Hepatic stellate cell (primary cell): ENCODE measurements at regions not wholly inside any gene's neighbourhood (a gene's known extent, or its start where the extent isn't known, plus 50 kb on each side); places are given as distances from the start of the nearest gene placed in this dataset.
"Not testable (repeated sequence)": the region's sequence is repeated elsewhere in the genome, so short reads cannot be mapped to it uniquely, and the experiment has no call there.

Experiments used
- DNase-seq: peaks from one replicate; pipeline ENCODE4 v3.0.0; 2011; ENCODE audit warnings: low spot score

DNA sequence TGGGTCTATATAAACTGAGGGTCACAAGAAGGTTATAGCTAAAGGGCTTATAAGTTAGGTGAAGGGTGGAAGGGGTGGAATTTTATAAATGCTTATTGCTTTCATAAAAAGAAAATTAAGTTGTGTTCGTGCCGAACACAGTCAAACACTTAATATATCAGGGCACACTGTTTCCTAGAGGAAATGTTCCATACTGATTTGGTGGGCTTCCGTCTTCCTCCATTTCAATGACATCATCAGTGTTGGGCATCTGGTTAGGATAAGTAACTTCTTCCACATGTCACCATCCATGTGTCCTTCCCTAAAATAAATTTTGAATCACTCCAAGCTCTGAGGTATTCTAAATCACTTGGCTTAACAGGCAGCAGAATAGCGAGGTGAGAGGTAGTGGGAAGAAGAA is 466.4 kb downstream of the MED13L start:
- no peak for DNase-seq

DNA sequence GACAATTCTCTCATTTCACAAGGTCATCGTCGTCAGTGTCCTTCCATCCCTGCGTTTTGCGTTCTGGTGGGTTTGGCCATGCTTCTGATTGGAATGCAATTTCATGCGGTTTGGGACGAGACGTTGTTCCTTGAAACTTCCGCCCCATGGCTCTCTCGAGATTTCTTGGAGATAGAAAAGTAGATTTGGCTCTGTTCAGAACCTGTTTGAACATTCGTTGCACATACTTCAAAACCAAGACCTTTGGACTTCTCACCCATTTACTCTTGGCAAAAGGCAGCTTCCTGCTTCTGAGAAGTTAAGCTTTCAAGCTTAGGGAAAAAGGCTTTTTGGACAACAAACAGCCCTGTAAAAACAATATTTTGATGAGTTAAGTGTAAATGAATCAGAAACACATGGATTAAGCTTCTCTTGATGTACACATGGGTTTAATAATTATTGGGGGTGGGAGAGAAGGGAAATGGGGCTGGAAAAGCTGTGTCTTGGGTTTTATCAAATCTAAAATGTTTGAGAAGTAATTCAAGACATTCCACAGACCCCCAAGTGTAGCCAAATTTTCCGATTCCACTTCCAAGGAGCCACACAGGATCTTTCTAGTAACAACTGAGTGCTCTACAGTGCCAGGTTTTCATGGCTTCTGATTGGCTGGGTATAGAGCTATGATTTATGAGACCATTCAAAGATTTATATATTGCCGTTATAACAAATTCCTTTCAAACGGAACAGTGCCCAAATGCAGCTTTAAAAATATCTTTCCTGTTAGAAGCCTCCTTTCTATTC is 467.2 kb downstream of the MED13L start:
- DNase-seq = no peak

DNA sequence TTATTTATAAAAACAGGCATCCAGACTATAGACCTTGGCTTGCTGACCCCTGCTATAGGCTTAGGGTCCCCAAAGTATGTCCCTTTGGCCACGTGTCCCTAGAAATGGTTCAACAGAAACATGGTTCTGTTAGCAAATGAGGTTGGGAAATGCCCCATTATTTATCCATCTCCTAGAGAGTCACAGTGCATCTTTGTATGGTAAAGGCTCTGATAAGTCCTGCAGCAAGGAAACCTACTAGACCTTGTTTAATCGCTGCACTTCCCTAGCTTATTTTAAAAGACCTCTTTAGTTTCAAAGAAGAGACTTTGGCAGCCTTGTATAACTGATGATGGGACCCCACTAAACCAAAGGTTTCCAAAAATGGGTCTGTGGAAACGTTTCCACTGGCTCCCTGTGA is 471.5 kb downstream of the MED13L start:
- DNase-seq = no peak

DNA sequence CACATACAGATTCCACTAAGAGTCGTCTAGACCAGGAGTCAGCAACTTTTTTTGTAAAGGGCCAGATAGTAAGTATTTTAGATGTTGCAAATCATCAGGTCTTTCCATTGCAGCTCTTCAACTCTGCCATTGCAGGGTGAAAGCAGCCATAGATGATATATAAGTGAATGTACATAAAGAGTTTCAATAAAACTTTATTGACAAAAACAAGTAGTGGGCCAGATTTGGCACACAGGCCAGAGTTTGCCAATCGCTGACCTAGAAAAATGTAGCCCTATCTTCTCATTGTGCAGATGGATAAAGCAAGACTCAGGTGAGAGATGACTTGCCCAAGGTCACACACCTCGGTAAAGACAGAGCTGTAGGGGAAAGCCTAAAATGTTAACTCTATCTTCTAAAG is 474.7 kb downstream of the MED13L start:
- no peak for DNase-seq

DNA sequence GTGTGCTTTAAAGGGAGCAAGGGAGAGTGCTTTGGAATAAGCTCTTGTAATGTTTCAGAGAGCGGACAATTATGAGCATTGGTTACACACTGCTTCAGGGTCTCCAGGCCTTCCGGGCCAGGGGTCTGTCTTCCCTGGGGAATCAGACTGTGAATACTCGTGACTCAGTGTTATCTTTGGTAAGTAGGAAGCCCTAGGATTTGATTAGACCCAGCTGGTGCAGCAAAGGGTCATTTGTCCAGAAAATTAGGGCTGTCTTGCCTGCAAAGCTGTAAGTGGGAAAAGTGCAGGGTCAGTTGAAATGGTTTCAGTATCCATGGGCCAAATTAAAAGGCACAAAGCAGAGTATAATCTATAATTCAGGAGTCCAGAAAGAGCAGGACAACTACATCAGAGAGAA is 475.6 kb downstream of the MED13L start:
- DNase-seq = no peak

GRCh38 chr12:115799610-115800009 is 477.9 kb downstream of the MED13L start:
- no peak for DNase-seq

GRCh38 chr12:115798309-115798917 is 479.1 kb downstream of the MED13L start:
- no peak for DNase-seq

- no peak for DNase-seq
Measured at GRCh38 chr12:115794659-115795081, 482.8 kb downstream of the MED13L start.

GRCh38 chr12:115791331-115791730 is 486.2 kb downstream of the MED13L start:
- DNase-seq = no peak

- DNase-seq = no peak
Measured at GRCh38 chr12:115790526-115790925, 487.0 kb downstream of the MED13L start.

GRCh38 chr12:115786490-115786889 is 491.0 kb downstream of the MED13L start:
- DNase-seq = not testable (repeated sequence)

- DNase-seq = no peak
Measured at GRCh38 chr12:115785548-115785947, 491.9 kb downstream of the MED13L start.

- DNase-seq = no peak
Measured at GRCh38 chr12:115776399-115776798, 501.1 kb downstream of the MED13L start.

- no peak for DNase-seq
Measured at GRCh38 chr12:115774148-115774895, 503.2 kb downstream of the MED13L start.

GRCh38 chr12:115771601-115772000 is 505.9 kb downstream of the MED13L start:
- DNase-seq = no peak

DNA sequence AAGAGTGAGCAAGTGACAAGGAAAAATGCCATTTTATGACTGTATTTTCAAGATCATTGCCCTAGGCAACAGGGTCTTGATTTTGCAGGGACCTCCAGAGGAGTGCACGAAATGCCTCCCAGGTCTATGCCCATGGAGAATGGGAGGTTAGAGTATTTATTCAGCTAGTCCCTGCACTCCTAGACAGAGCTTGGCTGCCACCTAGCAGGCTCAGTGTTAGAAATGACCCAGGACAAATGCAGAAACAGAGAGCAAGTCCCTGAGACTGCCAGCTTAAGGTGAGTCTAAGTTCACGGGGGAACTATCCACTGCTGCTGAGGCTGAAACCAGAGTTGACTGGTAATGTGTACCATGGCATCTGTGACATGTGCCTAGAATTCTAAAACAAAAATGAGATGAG is 506.4 kb downstream of the MED13L start:
- no peak for DNase-seq

- no peak for DNase-seq
Measured at GRCh38 chr12:115770643-115771042, 506.9 kb downstream of the MED13L start.

- DNase-seq = no peak
Measured at GRCh38 chr12:115767916-115768315, 509.6 kb downstream of the MED13L start.

DNA sequence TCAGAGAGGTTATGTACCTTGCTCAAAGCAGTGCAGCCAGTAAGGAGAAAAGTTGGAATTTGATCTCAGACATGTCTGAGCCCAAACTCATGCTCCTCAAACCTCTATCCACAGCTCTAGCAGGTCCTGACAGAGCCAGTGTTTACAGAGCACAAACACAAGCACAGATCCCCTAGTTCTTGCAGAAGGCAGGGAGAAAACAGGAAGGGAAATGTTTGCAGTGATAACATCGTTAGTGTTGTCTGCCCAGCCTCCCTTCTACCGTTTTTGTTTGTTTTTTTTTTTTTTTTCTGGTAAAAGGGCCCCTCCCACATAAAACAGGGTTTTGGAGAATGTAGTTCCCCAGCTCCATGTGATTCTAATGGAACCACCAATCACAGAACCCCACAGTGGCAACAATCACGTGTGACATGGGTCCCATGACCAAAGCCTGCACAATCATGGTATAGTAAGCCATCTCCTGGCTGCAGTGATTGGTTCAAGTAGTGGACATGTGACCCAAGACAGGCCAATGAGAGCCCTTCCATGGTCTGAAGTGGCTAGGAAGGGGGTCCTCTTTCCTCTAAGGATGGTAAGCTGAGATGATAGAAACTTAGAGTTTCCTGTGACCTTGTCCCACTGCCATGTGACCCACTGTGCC is 513.4 kb downstream of the MED13L start:
- no peak for DNase-seq

GRCh38 chr12:115763376-115763775 is 514.1 kb downstream of the MED13L start:
- no peak for DNase-seq

- no peak for DNase-seq
Measured at GRCh38 chr12:115762936-115763335, 514.6 kb downstream of the MED13L start.

GRCh38 chr12:115761784-115762183 is 515.7 kb downstream of the MED13L start:
- no peak for DNase-seq

DNA sequence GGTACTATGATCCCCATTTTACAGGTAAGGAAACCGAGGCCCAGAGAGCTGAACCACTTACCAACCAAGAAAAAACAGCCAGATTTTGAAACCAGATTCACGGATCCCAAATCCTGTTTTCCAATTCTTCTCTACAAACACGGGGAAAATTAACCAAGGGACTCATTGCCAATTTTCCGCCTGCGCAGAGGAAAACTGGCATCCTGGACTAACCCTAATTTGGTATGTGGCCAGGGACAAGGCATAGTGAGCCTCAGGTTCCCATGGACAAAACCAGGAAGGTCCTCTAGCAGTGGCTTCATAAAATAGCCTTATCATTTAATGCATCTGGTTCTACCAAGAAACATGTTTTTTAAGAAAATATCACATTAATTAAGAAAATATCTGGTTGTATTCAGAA is 517.3 kb downstream of the MED13L start:
- DNase-seq = no peak
